ENCODE measurements at regions not wholly inside any gene's neighbourhood (a gene's known extent, or its start where the extent isn't known, plus 50 kb on each side); places are given as distances from the start of the nearest gene placed in this dataset.

- H3K4me2 ChIP-seq (ENCODE audit: low read length), result no peak overlapping the region
- H3K36me3 ChIP-seq (ENCODE audit: insufficient read depth, low read length), result no peaks in the 10 kb centered on the region
- no peaks in the 10 kb centered on the region for H3K9me2 ChIP-seq (ENCODE audit: insufficient read depth, low read length)
- H3K4me3 ChIP-seq (ENCODE audit: low read length), result no peak overlapping the region
- no peaks in the 10 kb centered on the region for H3F3A ChIP-seq (ENCODE audit: insufficient read depth, low read length, poor library complexity, severe bottlenecking)
- H3K9ac ChIP-seq (ENCODE audit: low read length), result no peak overlapping the region
- no peak overlapping the region for H3K27ac ChIP-seq (ENCODE audit: low read length)
- no peaks in the 10 kb centered on the region for H3K27me3 ChIP-seq (ENCODE audit: insufficient read depth, low read depth, low read length)
- no peaks in the 10 kb centered on the region for H3K79me2 ChIP-seq (replicated peaks; ENCODE audit: insufficient read depth, low read length)
- no peaks in the 10 kb centered on the region for H3K9me3 ChIP-seq (ENCODE audit: low read length)
- no peaks in the 10 kb centered on the region for H4K20me1 ChIP-seq (ENCODE audit: insufficient read depth)
- no peak overlapping the region for H2AFZ ChIP-seq (ENCODE audit: low read depth, low read length)
- TF ChIP-seq TAF1 (IDR thresholded peaks at IDR 0.05; ENCODE audit: low read depth) (no peak), SMC3 (conservative IDR thresholded peaks at IDR 0.05; ENCODE audit: poor library complexity) (no peak), CTCF (IDR thresholded peaks at IDR 0.05; ENCODE audit: poor library complexity, severe bottlenecking) (no peak), EP300 (conservative IDR thresholded peaks at IDR 0.05; ENCODE audit: poor library complexity, severe bottlenecking) (no peak), RAD21 (conservative IDR thresholded peaks at IDR 0.05) (no peak), EZH2 (IDR thresholded peaks at IDR 0.05; ENCODE audit: borderline replicate concordance, insufficient read depth, low read length, poor library complexity, severe bottlenecking) (no peak), POLR2AphosphoS5 (IDR thresholded peaks at IDR 0.05) (no peak), MXI1 (conservative IDR thresholded peaks at IDR 0.05; ENCODE audit: poor library complexity, severe bottlenecking) (no peak)
- TF ChIP-seq, protein P1, sequence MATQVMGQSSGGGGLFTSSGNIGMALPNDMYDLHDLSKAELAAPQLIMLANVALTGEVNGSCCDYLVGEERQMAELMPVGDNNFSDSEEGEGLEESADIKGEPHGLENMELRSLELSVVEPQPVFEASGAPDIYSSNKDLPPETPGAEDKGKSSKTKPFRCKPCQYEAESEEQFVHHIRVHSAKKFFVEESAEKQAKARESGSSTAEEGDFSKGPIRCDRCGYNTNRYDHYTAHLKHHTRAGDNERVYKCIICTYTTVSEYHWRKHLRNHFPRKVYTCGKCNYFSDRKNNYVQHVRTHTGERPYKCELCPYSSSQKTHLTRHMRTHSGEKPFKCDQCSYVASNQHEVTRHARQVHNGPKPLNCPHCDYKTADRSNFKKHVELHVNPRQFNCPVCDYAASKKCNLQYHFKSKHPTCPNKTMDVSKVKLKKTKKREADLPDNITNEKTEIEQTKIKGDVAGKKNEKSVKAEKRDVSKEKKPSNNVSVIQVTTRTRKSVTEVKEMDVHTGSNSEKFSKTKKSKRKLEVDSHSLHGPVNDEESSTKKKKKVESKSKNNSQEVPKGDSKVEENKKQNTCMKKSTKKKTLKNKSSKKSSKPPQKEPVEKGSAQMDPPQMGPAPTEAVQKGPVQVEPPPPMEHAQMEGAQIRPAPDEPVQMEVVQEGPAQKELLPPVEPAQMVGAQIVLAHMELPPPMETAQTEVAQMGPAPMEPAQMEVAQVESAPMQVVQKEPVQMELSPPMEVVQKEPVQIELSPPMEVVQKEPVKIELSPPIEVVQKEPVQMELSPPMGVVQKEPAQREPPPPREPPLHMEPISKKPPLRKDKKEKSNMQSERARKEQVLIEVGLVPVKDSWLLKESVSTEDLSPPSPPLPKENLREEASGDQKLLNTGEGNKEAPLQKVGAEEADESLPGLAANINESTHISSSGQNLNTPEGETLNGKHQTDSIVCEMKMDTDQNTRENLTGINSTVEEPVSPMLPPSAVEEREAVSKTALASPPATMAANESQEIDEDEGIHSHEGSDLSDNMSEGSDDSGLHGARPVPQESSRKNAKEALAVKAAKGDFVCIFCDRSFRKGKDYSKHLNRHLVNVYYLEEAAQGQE (IDR thresholded peaks at IDR 0.05; ENCODE audit: borderline replicate concordance), result no peak
Observed at GRCh38 chr2:79210274-79210917, 50.8 kb upstream of the REG3A start.

All from neural cell (in vitro differentiated cells).